K562 (cell line): ENCODE measurements at regions not wholly inside any gene's neighbourhood (a gene's known extent, or its start where the extent isn't known, plus 50 kb on each side); places are given as distances from the start of the nearest gene placed in this dataset.

Experiments
- BRD9 ChIP-seq: fragments of 450-650 bp; IDR thresholded peaks from 2 replicates; pipeline ENCODE4 v1.6.1; 2018; ENCODE audit warnings: low read depth; ENCODE audit not compliant: partially characterized antibody
- CBFA2T2 ChIP-seq: fragments of 450-650 bp; conservative IDR thresholded peaks from 2 replicates; pipeline ENCODE4 v1.6.1; 2017; ENCODE audit warnings: mild to moderate bottlenecking
- COPS2 ChIP-seq: fragments of 450-650 bp; conservative IDR thresholded peaks from 2 replicates; pipeline ENCODE4 v1.6.1; 2016; ENCODE audit warnings: mild to moderate bottlenecking, moderate library complexity
- ESRRB ChIP-seq: fragments of 250-450 bp; sonication (Bioruptor Pico); IDR thresholded peaks from 2 replicates; pipeline ENCODE4 v1.5.0; 2020; ENCODE audit warnings: mild to moderate bottlenecking, moderate library complexity, borderline replicate concordance
- GABPB1 ChIP-seq: sonication (generic); formaldehyde crosslinking; IDR thresholded peaks from 2 replicates; pipeline ENCODE4 v1.8.0; 2022; ENCODE audit warnings: mild to moderate bottlenecking, missing genetic modification reagents
- KAT7 ChIP-seq: sonication (generic); formaldehyde crosslinking; IDR thresholded peaks from 2 replicates; pipeline ENCODE4 v1.8.0; 2022; ENCODE audit warnings: missing genetic modification reagents, mild to moderate bottlenecking, borderline replicate concordance
- NR2C2 ChIP-seq, 2 experiments: fragments of 200-800 bp in 1 of 2; sonication (Bioruptor generic) in 1 of 2; sonication (generic) in 1 of 2; formaldehyde crosslinking in 1 of 2; IDR thresholded peaks; 2 replicates each; pipeline versions ENCODE4 v1.6.1 to v1.8.0; 2016 to 2022; ENCODE audit warnings: mild to moderate bottlenecking in 1 of 2, missing compliant biosample characterization in 1 of 2, missing genetic modification characterization in 1 of 2, missing genetic modification reagents in 1 of 2
- PTTG1 ChIP-seq: fragments of 450-650 bp; IDR thresholded peaks from 2 replicates; pipeline ENCODE4 v1.6.1; 2016; ENCODE audit warnings: low read depth, mild to moderate bottlenecking, missing genetic modification characterization, missing compliant biosample characterization
- SMC3 ChIP-seq: conservative IDR thresholded peaks from 2 replicates; pipeline ENCODE4 v1.6.1; 2011; ENCODE audit warnings: low read depth, low read length, improper control_type of control experiment; ENCODE audit not compliant: insufficient read depth
- SP1 ChIP-seq: sonication (generic); formaldehyde crosslinking; IDR thresholded peaks from 2 replicates; pipeline ENCODE4 v1.8.1; 2022; ENCODE audit warnings: mild to moderate bottlenecking, missing genetic modification reagents
- SPI1 ChIP-seq: IDR thresholded peaks from 2 replicates; pipeline ENCODE4 v1.6.1; 2011; ENCODE audit warnings: low read depth, low read length, control low read depth, borderline replicate concordance
- SREBF2 ChIP-seq: sonication (generic); formaldehyde crosslinking; IDR thresholded peaks from 2 replicates; pipeline ENCODE4 v1.4.0; 2020; ENCODE audit warnings: mild to moderate bottlenecking, missing genetic modification reagents
- ZC3H11A ChIP-seq: IDR thresholded peaks from 2 replicates; pipeline ENCODE4 v1.6.1; 2012; ENCODE audit warnings: low read depth, low read length, improper control_type of control experiment
- ZNF23 ChIP-seq: fragments of 250-450 bp; sonication (Bioruptor Pico); IDR thresholded peaks from 2 replicates; pipeline ENCODE4 v1.4.0; 2020; ENCODE audit warnings: mild to moderate bottlenecking
- ZNF445 ChIP-seq: fragments of 250-450 bp; sonication (Bioruptor Pico); IDR thresholded peaks from 2 replicates; pipeline ENCODE4 v1.4.0; 2020; ENCODE audit warnings: low read depth, mild to moderate bottlenecking, moderate library complexity
- TF ChIP-seq, protein P1 (sequence below): sonication (generic); formaldehyde crosslinking; IDR thresholded peaks from 2 replicates; pipeline ENCODE4 v1.8.1; 2022; ENCODE audit warnings: missing genetic modification reagents
- TF ChIP-seq, protein P2 (sequence below): sonication (generic); formaldehyde crosslinking; IDR thresholded peaks from 2 replicates; pipeline ENCODE4 v1.9.0; 2022; ENCODE audit warnings: mild to moderate bottlenecking, missing genetic modification reagents
- TF ChIP-seq, protein P3 (sequence below), 3 experiments: IDR thresholded peaks in 2 of 3; conservative IDR thresholded peaks in 1 of 3; 2 replicates each; pipeline ENCODE4 v1.5.1; 2011 to 2012; ENCODE audit warnings: low read length in 3 of 3, mild to moderate bottlenecking in 3 of 3, control low read depth in 2 of 3, improper control_type of control experiment in 1 of 3, inconsistent platforms in 1 of 3, low read depth in 1 of 3, mixed read lengths in 1 of 3, moderate library complexity in 1 of 3; ENCODE audit not compliant: insufficient read depth in 2 of 3
- TF ChIP-seq, protein P4 (sequence below): sonication (generic); formaldehyde crosslinking; IDR thresholded peaks from 2 replicates; pipeline ENCODE4 v1.8.1; 2023; ENCODE audit warnings: mild to moderate bottlenecking, missing genetic modification reagents
- TF ChIP-seq, protein P5 (sequence below): fragments of 450-650 bp; IDR thresholded peaks from one replicate; pipeline ENCODE4 v1.6.1; 2018; ENCODE audit warnings: mild to moderate bottlenecking, moderate library complexity; ENCODE audit not compliant: partially characterized antibody
- TF ChIP-seq, protein P6 (sequence below): sonication (generic); formaldehyde crosslinking; IDR thresholded peaks from 2 replicates; pipeline ENCODE4 v1.9.0; 2022; ENCODE audit warnings: mild to moderate bottlenecking, missing genetic modification reagents

DNA sequence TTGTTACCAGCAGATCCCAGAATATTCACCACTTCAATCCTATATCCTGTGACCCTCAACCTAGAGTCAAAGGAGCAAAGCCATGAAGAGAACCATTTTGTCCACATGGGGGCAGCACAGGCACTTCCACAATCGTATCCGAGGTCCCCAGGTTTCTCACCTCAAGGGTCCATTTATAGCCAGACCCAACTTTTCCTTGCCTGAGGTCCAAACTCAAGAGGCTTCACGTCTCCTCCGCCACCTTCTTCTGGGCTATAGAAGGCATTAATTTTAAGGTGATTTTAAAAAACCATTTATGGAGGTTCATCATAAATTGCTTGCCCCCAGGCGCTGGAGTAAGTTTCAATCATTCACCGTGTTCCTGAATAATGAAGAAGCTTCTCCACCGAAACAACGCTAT is 111.6 kb upstream of the NABP1 start (continued):
- TF ChIP-seq, protein P1, sequence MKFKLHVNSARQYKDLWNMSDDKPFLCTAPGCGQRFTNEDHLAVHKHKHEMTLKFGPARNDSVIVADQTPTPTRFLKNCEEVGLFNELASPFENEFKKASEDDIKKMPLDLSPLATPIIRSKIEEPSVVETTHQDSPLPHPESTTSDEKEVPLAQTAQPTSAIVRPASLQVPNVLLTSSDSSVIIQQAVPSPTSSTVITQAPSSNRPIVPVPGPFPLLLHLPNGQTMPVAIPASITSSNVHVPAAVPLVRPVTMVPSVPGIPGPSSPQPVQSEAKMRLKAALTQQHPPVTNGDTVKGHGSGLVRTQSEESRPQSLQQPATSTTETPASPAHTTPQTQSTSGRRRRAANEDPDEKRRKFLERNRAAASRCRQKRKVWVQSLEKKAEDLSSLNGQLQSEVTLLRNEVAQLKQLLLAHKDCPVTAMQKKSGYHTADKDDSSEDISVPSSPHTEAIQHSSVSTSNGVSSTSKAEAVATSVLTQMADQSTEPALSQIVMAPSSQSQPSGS, result no peak
- TF ChIP-seq, protein P2, sequence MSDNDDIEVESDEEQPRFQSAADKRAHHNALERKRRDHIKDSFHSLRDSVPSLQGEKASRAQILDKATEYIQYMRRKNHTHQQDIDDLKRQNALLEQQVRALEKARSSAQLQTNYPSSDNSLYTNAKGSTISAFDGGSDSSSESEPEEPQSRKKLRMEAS, result no peak
- TF ChIP-seq, protein P3, sequence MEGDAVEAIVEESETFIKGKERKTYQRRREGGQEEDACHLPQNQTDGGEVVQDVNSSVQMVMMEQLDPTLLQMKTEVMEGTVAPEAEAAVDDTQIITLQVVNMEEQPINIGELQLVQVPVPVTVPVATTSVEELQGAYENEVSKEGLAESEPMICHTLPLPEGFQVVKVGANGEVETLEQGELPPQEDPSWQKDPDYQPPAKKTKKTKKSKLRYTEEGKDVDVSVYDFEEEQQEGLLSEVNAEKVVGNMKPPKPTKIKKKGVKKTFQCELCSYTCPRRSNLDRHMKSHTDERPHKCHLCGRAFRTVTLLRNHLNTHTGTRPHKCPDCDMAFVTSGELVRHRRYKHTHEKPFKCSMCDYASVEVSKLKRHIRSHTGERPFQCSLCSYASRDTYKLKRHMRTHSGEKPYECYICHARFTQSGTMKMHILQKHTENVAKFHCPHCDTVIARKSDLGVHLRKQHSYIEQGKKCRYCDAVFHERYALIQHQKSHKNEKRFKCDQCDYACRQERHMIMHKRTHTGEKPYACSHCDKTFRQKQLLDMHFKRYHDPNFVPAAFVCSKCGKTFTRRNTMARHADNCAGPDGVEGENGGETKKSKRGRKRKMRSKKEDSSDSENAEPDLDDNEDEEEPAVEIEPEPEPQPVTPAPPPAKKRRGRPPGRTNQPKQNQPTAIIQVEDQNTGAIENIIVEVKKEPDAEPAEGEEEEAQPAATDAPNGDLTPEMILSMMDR (IDR thresholded peaks at IDR 0.05 in 2 of 3, conservative IDR thresholded peaks at IDR 0.05 in 1 of 3; ENCODE audit: insufficient read depth in 2 of 3, low read depth in 1 of 3, low read length in 3 of 3), result peak; percentile 73 to 77 (median 75)
- TF ChIP-seq ESRRB, result no peak
- TF ChIP-seq CBFA2T2, result no peak
- TF ChIP-seq NR2C2 (CRISPR knock-in tag; IDR thresholded peaks at IDR 0.05), result no peak
- peak; percentile 43; the same call in 1 of the 2 replicates for TF ChIP-seq NR2C2 (tag; IDR thresholded peaks at IDR 0.05)
- TF ChIP-seq, protein P4, sequence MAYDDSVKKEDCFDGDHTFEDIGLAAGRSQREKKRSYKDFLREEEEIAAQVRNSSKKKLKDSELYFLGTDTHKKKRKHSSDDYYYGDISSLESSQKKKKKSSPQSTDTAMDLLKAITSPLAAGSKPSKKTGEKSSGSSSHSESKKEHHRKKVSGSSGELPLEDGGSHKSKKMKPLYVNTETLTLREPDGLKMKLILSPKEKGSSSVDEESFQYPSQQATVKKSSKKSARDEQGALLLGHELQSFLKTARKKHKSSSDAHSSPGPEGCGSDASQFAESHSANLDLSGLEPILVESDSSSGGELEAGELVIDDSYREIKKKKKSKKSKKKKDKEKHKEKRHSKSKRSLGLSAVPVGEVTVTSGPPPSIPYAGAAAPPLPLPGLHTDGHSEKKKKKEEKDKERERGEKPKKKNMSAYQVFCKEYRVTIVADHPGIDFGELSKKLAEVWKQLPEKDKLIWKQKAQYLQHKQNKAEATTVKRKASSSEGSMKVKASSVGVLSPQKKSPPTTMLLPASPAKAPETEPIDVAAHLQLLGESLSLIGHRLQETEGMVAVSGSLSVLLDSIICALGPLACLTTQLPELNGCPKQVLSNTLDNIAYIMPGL (CRISPR knock-in tag), result no peak
- TF ChIP-seq ZNF23, result no peak
- no peak for TF ChIP-seq PTTG1 (tag)
- peak; percentile 79 for TF ChIP-seq SMC3
- no peak for TF ChIP-seq SREBF2 (CRISPR knock-in tag)
- 0 out of 2 replicates have a peak, but pooled peaks have one; percentile 31 for TF ChIP-seq ZC3H11A
- TF ChIP-seq SP1 (CRISPR knock-in tag), result 0 out of 2 replicates have a peak, but pooled peaks have one; percentile 22
- no peak for TF ChIP-seq KAT7 (CRISPR knock-in tag)
- TF ChIP-seq COPS2, result no peak
- TF ChIP-seq SPI1, result 0 out of 2 replicates have a peak, but pooled peaks have one; percentile 29
- TF ChIP-seq, protein P5, sequence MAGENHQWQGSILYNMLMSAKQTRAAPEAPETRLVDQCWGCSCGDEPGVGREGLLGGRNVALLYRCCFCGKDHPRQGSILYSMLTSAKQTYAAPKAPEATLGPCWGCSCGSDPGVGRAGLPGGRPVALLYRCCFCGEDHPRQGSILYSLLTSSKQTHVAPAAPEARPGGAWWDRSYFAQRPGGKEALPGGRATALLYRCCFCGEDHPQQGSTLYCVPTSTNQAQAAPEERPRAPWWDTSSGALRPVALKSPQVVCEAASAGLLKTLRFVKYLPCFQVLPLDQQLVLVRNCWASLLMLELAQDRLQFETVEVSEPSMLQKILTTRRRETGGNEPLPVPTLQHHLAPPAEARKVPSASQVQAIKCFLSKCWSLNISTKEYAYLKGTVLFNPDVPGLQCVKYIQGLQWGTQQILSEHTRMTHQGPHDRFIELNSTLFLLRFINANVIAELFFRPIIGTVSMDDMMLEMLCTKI, result no peak
- TF ChIP-seq, protein P6, sequence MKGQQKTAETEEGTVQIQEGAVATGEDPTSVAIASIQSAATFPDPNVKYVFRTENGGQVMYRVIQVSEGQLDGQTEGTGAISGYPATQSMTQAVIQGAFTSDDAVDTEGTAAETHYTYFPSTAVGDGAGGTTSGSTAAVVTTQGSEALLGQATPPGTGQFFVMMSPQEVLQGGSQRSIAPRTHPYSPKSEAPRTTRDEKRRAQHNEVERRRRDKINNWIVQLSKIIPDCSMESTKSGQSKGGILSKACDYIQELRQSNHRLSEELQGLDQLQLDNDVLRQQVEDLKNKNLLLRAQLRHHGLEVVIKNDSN (CRISPR knock-in tag), result no peak
- peak; percentile 71 for TF ChIP-seq BRD9
- TF ChIP-seq ZNF445, result no peak
- no peak for TF ChIP-seq GABPB1 (CRISPR knock-in tag)
